Activated CD4-positive, alpha-beta T cell treated with anti-CD3 and anti-CD28 coated beads for 36 hours (primary cell): ENCODE measurements at regions not wholly inside any gene's neighbourhood (a gene's known extent, or its start where the extent isn't known, plus 50 kb on each side); places are given as distances from the start of the nearest gene placed in this dataset.
"Not testable (repeated sequence)": the region's sequence is repeated elsewhere in the genome, so short reads cannot be mapped to it uniquely, and the experiment has no call there.

Experiments used
- ATAC-seq: fragments of 200-7000 bp; cut with Tn5 transposase; one replicate; pipeline ENCODE4 v1.10.0; 2021; ENCODE audit warnings: mild to moderate bottlenecking, moderate library complexity
- CTCF ChIA-PET: fragments of 350-600 bp; sonication (Branson Sonifier 250); formaldehyde crosslinking; loops from one replicate; lab custom pipeline; 2021; ENCODE audit warnings: antibody characterized with exemption; lab: Charles Lee
- POLR2A ChIA-PET: fragments of 350-600 bp; sonication (Branson Sonifier 250); formaldehyde crosslinking; loops from one replicate; lab custom pipeline; 2021; ENCODE audit warnings: antibody characterized with exemption, inconsistent platforms; lab: Charles Lee
- DNase-seq: peaks from one replicate; pipeline ENCODE4 v3.0.0-alpha.2; 2020
- H3K27ac Mint-ChIP-seq: one replicate; pipeline ENCODE4 v1.8.0; 2021; ENCODE audit warnings: mixed read lengths
- H3K27me3 Mint-ChIP-seq: one replicate; pipeline ENCODE4 v1.8.0; 2021; ENCODE audit warnings: mixed read lengths
- H3K36me3 Mint-ChIP-seq: one replicate; pipeline ENCODE4 v1.8.0; 2021; ENCODE audit warnings: low read depth, mixed read lengths
- H3K4me1 Mint-ChIP-seq: one replicate; pipeline ENCODE4 v1.8.0; 2021; ENCODE audit warnings: mixed read lengths
- H3K4me3 Mint-ChIP-seq: one replicate; pipeline ENCODE4 v1.8.0; 2021; ENCODE audit warnings: mild to moderate bottlenecking, moderate library complexity, mixed read lengths
- H3K9me3 Mint-ChIP-seq: one replicate; pipeline ENCODE4 v1.8.0; 2021; ENCODE audit warnings: low read depth, mixed read lengths
- intact Hi-C, 2 experiments: fragments of 100-400 bp; cut with DNase I in 1 of 2; cut with micrococcal nuclease in 1 of 2; formaldehyde crosslinking; loops; one replicate each; pipeline versions ENCODE4 v1.14.2 to v1.15.1; 2022 to 2024; cut with DNase I, micrococcal nuclease

- peaks cover 29% of the 10 kb centered on the region for H3K4me1 Mint-ChIP-seq
- no peaks in the 10 kb centered on the region for H3K36me3 Mint-ChIP-seq
- POLR2A ChIA-PET: interaction anchor here (0.6 kb wide), 1 partner anchor 190 kb away, joined by 3 read pairs; the partner anchor contains the start of gene YME1L1
- H3K4me3 Mint-ChIP-seq: peak overlapping the region; percentile 18
- DNase-seq (peak; percentile 39), ATAC-seq (peak; percentile 85)
- H3K27me3 Mint-ChIP-seq: peaks cover 16% of the 10 kb centered on the region
- intact Hi-C loops: loop anchor here in 1 of 2 experiments (2.0 kb wide), 1 partner anchor 26 kb away; no protein-coding TSS in a partner anchor
- H3K9me3 Mint-ChIP-seq: no peaks in the 10 kb centered on the region
- CTCF ChIA-PET: interaction anchor here (0.7 kb wide), 1 partner anchor 16 kb away, joined by 3 read pairs; no protein-coding TSS in a partner anchor
- peak overlapping the region; percentile 90 for H3K27ac Mint-ChIP-seq
Measured at GRCh38 chr10:27344568-27345454, 104.2 kb upstream of the ACBD5 start.

- DNase-seq (no peak), ATAC-seq (no peak)
- H3K36me3 Mint-ChIP-seq: no peaks in the 10 kb centered on the region
- no peaks in the 10 kb centered on the region for H3K9me3 Mint-ChIP-seq
- peaks cover 21% of the 10 kb centered on the region for H3K4me1 Mint-ChIP-seq
- intact Hi-C loops: loop anchor here in 1 of 2 experiments (2.0 kb wide), 1 partner anchor 26 kb away; no protein-coding TSS in a partner anchor
- ChIA-PET POLR2A (no interaction called here), CTCF (interaction anchor here (1.7 kb wide), 1 partner anchor 17 kb away, joined by 5 read pairs; no protein-coding TSS in a partner anchor)
- H3K27ac Mint-ChIP-seq: no peak overlapping the region
- H3K4me3 Mint-ChIP-seq: no peak overlapping the region
- H3K27me3 Mint-ChIP-seq: peaks cover 2% of the 10 kb centered on the region
Measured at GRCh38 chr10:27341001-27341400, 100.4 kb upstream of the ACBD5 start.

GRCh38 chr10:27335246-27335645, 94.6 kb upstream of the ACBD5 start:
- H3K4me3 Mint-ChIP-seq, H3K27ac Mint-ChIP-seq, ATAC-seq, H3K36me3 Mint-ChIP-seq, H3K9me3 Mint-ChIP-seq, DNase-seq, intact Hi-C loops, H3K4me1 Mint-ChIP-seq, H3K27me3 Mint-ChIP-seq: not testable (repeated sequence)
- CTCF ChIA-PET: interaction anchor here (1.5 kb wide), 1 partner anchor 10 kb away, joined by 4 read pairs; no protein-coding TSS in a partner anchor
- POLR2A ChIA-PET: interaction anchor here (0.7 kb wide), 1 partner anchor 20 kb away, joined by 4 read pairs; no protein-coding TSS in a partner anchor

GRCh38 chr10:27330074-27330473, 89.5 kb upstream of the ACBD5 start:
- ATAC-seq: no peak
- CTCF ChIA-PET: no interaction called here
- POLR2A ChIA-PET: no interaction called here

DNA sequence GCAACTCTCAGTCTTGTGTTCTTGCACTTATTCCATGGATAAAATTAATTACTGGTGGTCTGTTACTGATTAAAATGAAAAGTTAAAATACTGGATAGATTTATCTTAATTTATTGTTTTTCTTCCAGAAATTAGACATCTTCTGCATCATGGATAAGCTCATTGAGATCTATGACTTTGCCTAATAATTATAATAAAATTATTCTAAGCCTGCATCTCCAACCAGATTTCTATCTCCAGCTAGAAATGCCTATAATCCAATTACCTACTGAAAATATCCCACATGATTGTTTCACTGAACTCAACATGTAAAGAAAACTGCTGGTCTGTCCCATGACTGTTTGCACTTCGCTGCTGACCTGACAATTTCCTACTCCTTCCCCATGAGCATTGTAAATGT, 88.3 kb upstream of the ACBD5 start:
- Mint-ChIP-seq H3K27me3 (peaks cover 2% of the 10 kb centered on the region), H3K4me1 (no peaks in the 10 kb centered on the region), H3K36me3 (no peaks in the 10 kb centered on the region), H3K27ac (no peak overlapping the region), H3K9me3 (no peaks in the 10 kb centered on the region), H3K4me3 (no peak overlapping the region)
- DNase-seq (no peak), ATAC-seq (no peak)
- intact Hi-C loops: no loop called here
- POLR2A ChIA-PET: no interaction called here
- CTCF ChIA-PET: interaction anchor here (0.6 to 1.4 kb wide), 6 partner anchors 8 to 390 kb away, joined by 3 to 4 read pairs (median 4); no protein-coding TSS in a partner anchor

More at GRCh38 chr10:27330074-27330473, 89.5 kb upstream of the ACBD5 start:
- intact Hi-C loops: no loop called here
- Mint-ChIP-seq H3K27me3 (peaks cover 2% of the 10 kb centered on the region), H3K9me3 (no peaks in the 10 kb centered on the region), H3K4me1 (no peaks in the 10 kb centered on the region), H3K4me3 (no peak overlapping the region), H3K36me3 (no peaks in the 10 kb centered on the region), H3K27ac (no peak overlapping the region)
- no peak for DNase-seq

GRCh38 chr10:27326748-27327147, 86.2 kb upstream of the ACBD5 start:
- ATAC-seq, H3K36me3 Mint-ChIP-seq, H3K27me3 Mint-ChIP-seq, POLR2A ChIA-PET, H3K4me1 Mint-ChIP-seq, H3K4me3 Mint-ChIP-seq, CTCF ChIA-PET, DNase-seq, H3K9me3 Mint-ChIP-seq, intact Hi-C loops, H3K27ac Mint-ChIP-seq: not testable (repeated sequence)

DNA sequence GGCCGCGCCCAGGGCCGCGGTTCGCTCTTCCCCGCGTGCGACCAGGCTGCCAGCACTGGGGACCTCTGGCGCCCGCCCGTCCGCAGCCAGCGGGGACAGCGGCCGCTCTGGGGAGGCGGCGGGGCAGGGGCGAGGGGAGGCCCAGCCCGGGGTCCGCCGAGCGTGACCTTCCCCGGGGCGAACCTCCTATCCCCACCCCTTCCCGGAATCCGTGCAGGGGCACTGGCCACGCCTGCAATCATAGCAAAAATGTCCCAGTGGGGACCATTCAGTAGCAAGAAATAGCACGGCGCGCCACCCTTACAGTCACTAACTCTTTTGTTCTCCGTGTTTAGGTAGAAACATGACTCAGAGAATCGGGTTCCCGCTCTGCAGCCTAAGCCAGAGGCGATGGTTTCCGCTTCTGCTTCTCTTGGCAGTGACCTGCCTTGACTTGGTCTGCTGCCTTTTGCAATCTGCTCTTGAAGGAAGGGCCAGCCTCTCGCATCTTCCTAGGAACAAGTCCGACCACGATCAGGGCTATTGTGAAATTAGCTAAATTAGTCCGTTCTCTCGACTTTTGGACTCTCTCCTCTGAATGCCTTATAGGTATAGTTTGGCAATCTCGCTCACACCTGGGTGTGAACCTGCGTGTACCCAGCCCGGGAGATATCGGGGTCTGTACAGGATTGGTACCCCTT, 79.3 kb upstream of the ACBD5 start:
- Mint-ChIP-seq H3K4me3 (peak overlapping the region; percentile 43), H3K4me1 (peaks cover 11% of the 10 kb centered on the region), H3K36me3 (no peaks in the 10 kb centered on the region), H3K27ac (no peak overlapping the region), H3K27me3 (peaks cover 20% of the 10 kb centered on the region), H3K9me3 (no peaks in the 10 kb centered on the region)
- peak; percentile 81 for ATAC-seq
- intact Hi-C loops: loop anchor here (2.0 to 5.0 kb wide), 4 partner anchors 25 to 695 kb away; no protein-coding TSS in a partner anchor
- ChIA-PET CTCF (interaction anchor here (0.9 to 1.2 kb wide), 2 partner anchors 9 to 95 kb away, joined by 4 to 5 read pairs; no protein-coding TSS in a partner anchor), POLR2A (no interaction called here)
- DNase-seq: peak; percentile 72

GRCh38 chr10:27319139-27319538, 78.5 kb upstream of the ACBD5 start:
- H3K27ac Mint-ChIP-seq, POLR2A ChIA-PET, DNase-seq, ATAC-seq, H3K36me3 Mint-ChIP-seq, H3K9me3 Mint-ChIP-seq: not testable (repeated sequence)
- peaks cover 15% of the 10 kb centered on the region for H3K4me1 Mint-ChIP-seq
- peaks cover 22% of the 10 kb centered on the region for H3K27me3 Mint-ChIP-seq
- intact Hi-C loops: loop anchor here in 1 of 2 experiments (2.0 kb wide), 2 partner anchors 26 to 694 kb away; no protein-coding TSS in a partner anchor
- peak overlapping the region; percentile 43 for H3K4me3 Mint-ChIP-seq
- CTCF ChIA-PET: interaction anchor here (1.5 kb wide), 1 partner anchor 41 kb away, joined by 4 read pairs; no protein-coding TSS in a partner anchor

- not testable (repeated sequence) for H3K9me3 Mint-ChIP-seq, H3K36me3 Mint-ChIP-seq, H3K27ac Mint-ChIP-seq, H3K4me3 Mint-ChIP-seq
- POLR2A ChIA-PET: interaction anchor here (0.6 kb wide), 1 partner anchor 20 kb away, joined by 4 read pairs; no protein-coding TSS in a partner anchor
- CTCF ChIA-PET: interaction anchor here (0.7 to 1.5 kb wide), 3 partner anchors 91 to 145 kb away, joined by 3 to 5 read pairs (median 3); no protein-coding TSS in a partner anchor
- peak; percentile 83 for ATAC-seq
- H3K27me3 Mint-ChIP-seq: peaks cover 18% of the 10 kb centered on the region
- intact Hi-C loops: loop anchor here in 1 of 2 experiments (2.0 kb wide), 1 partner anchor 26 kb away; no protein-coding TSS in a partner anchor
- H3K4me1 Mint-ChIP-seq: peaks cover 11% of the 10 kb centered on the region
- peak; percentile 57 for DNase-seq
Measured at GRCh38 chr10:27315082-27315481, 74.5 kb upstream of the ACBD5 start.

- DNase-seq, POLR2A ChIA-PET, ATAC-seq, H3K4me1 Mint-ChIP-seq, intact Hi-C loops, H3K4me3 Mint-ChIP-seq, H3K9me3 Mint-ChIP-seq, H3K27ac Mint-ChIP-seq, H3K36me3 Mint-ChIP-seq: not testable (repeated sequence)
- peaks cover 12% of the 10 kb centered on the region for H3K27me3 Mint-ChIP-seq
- CTCF ChIA-PET: interaction anchor here (0.7 kb wide), 1 partner anchor 344 kb away, joined by 3 read pairs; no protein-coding TSS in a partner anchor
Measured at GRCh38 chr10:27313586-27313985, 73.0 kb upstream of the ACBD5 start.
